GM18499 (cell line): ENCODE measurements at regions not wholly inside any gene's neighbourhood (a gene's known extent, or its start where the extent isn't known, plus 50 kb on each side); places are given as distances from the start of the nearest gene placed in this dataset.

Experiments used
- ATAC-seq: cut with Tn5 transposase; IDR thresholded peaks from one replicate; pipeline ENCODE4 v1.9.1; 2021; ENCODE audit warnings: moderate number of reproducible peaks; ENCODE audit not compliant: insufficient read depth, unreplicated experiment

DNA sequence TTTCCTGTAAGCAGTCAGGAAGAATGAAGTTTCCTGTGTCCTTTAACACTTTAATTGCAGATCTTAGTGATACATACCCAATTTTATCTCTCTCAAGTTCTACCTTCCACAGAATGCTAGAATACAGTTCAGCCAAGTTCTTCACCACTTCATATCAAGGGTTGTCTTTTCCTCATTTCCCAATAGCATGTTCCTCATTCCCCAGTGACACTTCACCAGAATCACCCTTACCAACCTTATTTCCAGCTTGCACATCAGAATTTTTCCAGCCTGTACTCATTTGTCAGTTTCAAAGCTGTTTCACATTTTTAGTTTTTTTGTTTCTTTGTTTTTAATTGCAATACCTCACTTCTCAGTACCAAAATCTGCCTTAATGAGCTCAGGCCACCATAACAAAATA lies 126.1 kb downstream of the ESM1 start:
- ATAC-seq = no peak

DNA sequence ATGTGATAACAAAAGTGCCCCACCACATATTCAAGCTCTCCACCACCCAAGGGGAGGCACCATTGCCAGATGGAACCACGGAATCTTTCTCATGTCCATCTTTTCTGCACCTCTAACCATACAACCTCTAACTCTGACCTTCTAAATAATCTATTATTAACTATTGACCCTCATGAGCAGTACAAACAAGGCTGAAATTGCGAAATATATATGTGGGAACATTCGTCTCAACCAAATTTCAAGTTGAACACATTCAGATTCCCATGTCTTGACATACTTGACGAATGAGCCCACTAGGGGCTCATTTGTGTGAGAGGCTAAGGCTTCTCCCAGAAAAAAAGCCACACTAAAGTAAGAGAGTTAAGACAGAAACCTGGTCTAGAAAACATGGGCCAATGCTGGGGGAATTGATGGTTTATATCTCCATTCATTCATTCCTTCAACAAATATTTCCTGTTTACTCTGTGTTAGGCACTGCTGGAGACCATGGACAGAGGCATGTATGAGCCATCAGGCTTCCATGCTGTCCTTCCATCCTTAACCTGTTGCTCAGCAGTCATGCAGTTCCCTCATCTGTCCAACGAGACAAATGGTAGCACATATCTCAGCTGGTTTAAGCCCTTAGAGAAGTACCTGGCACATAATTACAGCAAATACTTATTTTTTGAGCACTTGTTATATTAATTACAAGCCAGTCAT lies 130.4 kb downstream of the ESM1 start:
- no peak for ATAC-seq

GRCh38 chr5:54852007-54852406 lies 133.4 kb downstream of the ESM1 start:
- ATAC-seq = no peak

- ATAC-seq = no peak
Observed at GRCh38 chr5:54851449-54851848, 133.9 kb downstream of the ESM1 start.

GRCh38 chr5:54848581-54848980 lies 136.8 kb downstream of the ESM1 start:
- no peak for ATAC-seq

- no peak for ATAC-seq
Observed at GRCh38 chr5:54845567-54845941, 139.8 kb downstream of the ESM1 start.

GRCh38 chr5:54844905-54845566 lies 140.4 kb downstream of the ESM1 start:
- no peak for ATAC-seq

- ATAC-seq = no peak
Observed at GRCh38 chr5:54844266-54844665, 141.1 kb downstream of the ESM1 start.

DNA sequence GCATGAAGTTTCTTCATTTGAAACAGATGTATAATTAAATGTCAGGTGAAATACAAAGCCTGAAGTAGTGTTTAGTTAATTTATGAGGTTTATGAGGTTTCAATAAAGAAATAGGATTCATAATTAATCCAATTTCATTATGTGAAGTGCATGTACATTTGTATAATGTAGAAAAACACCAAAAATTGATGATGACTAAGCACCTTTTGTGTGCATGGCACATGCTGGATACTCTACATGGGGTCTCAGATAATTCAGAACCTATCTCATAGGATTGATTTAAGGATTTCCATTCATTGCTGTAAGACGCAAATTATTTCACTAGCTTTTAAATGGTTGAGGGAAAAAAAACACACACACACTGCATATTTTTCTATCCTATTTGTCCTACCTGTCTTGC lies 143.9 kb downstream of the ESM1 start:
- no peak for ATAC-seq

GRCh38 chr5:54838843-54839242 lies 146.6 kb downstream of the ESM1 start:
- no peak for ATAC-seq

- no peak for ATAC-seq
Observed at GRCh38 chr5:54837981-54838380, 147.4 kb downstream of the ESM1 start.

- ATAC-seq = no peak
Observed at GRCh38 chr5:54837093-54837492, 148.3 kb downstream of the ESM1 start.

DNA sequence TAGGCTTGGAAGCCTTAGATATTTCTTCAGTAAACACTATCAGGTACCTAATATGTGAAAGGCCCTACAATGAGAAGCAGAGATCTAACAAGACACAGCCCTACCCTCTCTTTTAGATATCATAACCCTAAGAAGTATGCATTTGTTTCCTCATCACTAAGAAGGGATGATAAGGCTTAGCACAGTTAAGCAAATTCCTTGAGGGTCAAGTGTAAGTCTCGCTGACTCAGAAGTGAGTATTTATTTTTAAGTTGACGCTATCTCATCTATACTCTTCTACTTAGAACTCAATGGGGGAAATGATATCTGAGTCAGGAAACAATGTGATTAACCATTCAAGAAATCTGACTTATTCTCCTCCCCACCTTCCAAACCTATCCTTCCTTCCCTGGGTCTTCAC lies 149.7 kb downstream of the ESM1 start:
- no peak for ATAC-seq

DNA sequence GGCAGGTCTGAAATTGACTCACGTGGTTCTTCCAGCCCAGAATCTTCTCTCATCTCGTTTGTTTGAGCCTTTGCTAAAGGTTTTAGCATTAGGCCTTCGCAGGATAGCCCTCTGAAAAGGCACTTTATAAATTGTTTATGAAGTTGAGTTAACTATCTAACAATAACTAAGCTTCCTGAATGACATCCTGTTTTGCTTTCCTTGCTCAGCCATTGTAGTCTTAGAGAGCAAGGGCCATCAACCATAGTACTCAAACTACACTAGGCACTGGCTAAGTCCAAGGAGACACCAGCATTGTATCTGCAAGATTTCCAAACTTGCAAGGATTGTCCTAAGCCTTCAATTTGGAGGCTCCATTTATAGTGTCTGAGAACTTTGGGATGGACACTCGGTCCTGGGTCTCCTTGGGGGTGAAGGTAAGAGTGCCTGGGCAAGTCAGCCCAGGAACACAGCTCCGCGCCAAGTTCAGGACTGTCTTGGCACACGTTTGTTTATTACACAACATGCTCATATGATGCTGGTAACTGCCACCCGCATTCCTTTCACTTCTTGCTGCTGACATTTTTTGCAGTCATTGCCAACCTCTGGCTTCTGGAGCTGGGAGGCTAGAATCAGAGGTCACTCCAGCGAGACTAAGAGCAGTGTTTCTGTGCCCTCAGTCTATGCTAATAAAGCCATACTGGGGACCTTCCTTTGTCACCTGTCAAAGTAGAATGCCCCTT lies 151.1 kb downstream of the ESM1 start:
- no peak for ATAC-seq

DNA sequence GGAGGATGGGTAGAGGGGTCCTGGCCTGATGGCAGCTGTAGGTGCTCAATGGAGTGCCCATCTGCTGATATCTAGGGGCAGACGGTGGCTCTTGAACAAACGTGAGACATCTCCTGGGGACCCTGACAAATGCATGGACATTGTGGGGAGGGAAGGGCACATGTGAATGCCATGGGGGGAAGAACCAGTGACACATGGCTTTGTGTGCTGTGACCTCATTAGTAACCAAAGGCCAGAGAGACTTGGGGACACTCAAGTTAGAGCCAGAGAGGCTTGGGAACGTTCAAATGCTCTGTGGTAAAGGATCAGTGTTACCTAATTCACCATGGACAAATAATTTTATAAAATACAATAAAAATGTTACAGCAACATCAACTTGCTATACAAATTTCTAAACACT lies 151.8 kb downstream of the ESM1 start:
- no peak for ATAC-seq

DNA sequence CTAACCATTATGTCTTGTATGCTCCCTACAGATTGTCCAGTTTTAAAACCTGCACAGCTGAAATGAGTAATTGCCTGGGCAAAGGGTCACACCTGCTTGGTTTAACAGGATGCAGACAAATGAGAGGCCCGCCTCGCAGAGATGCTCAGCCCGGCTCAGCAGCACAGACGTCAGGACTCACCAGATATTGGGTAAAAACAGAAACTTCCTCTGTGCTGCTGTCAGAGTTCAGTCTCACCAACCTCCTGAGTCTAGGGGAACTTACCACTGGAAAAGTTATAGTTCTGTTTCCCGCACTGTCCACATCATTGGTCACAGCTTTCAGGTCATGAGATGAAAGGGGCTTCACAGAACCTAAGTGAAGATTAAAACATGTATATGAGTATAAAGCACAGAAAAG lies 152.5 kb downstream of the ESM1 start:
- no peak for ATAC-seq

DNA sequence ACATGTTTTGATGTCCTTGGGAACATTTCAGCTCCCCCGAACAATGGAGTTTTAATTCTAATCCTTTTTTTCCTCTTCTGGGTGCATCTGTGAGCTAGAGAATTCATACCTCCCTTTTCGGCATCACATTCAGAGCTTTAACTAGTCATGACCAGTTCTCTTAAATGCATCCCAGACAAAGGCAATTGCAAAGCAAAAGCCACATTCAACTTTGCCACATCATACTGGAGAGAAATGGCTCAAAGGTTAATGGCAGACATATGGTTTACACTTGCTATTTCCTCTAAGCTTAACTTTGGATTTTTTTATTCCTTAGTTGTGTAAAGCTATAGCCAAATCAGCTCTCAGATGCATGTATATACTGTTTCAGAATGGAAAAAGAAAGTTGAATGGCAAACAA lies 153.3 kb downstream of the ESM1 start:
- ATAC-seq = no peak

DNA sequence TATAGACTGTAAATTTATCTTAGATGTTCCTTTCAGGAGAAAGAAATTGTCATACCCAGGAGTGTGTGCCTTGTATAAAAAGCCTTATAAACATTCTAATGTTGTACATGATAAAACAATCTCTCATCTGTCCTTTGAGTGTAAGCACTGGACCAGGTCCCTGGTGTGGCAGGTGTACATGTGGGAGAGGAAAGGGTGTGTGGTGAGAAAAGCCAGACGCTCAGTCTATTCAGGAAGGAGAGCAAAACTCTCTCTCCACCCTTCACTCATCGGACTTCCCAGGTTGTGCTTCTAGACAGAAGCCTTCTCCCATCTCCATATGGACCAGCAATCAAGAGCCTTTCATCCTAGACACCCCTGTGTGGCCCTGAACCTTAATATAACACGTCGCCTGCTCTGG lies 154.2 kb downstream of the ESM1 start:
- ATAC-seq = no peak

DNA sequence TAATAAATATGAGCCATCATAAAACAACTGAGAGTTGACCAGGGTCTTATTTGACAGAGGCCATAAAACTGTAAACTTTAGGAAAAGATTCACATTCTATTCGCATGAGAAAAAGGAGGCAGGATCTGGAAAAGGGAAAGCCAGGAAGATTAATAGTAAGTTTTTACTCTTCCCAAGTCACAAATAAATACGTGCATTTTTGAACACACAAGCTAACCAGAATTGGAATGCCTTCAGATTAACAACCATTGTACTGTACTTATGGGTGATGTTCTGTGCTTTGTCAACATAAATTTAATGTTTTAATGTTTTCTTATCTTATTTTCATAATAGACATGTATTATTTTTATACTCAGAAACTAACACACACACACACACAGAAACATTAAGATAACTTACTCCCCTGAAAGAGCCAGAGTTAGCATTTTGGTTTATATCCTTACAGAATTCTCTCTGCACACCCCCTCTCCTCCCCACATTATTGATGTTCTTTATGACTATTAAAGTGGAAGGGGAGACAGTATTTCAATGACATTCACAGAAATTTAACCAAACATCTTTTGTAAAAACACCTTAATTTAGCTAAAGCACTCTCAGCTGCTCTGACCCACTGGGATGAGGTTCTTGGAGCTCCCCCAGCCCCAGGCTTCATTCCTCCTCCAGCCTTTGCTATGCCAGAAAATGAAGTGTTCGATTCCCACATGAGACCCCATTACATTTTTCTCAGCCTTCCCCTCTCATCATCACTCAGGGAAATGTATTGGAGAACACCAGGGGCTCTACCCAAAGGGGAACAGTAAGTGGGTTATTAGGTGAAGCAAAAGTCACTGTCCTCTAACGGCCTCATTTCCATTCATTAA lies 155.5 kb downstream of the ESM1 start:
- ATAC-seq = no peak

- no peak for ATAC-seq
Observed at GRCh38 chr5:54829102-54829501, 156.3 kb downstream of the ESM1 start.

DNA sequence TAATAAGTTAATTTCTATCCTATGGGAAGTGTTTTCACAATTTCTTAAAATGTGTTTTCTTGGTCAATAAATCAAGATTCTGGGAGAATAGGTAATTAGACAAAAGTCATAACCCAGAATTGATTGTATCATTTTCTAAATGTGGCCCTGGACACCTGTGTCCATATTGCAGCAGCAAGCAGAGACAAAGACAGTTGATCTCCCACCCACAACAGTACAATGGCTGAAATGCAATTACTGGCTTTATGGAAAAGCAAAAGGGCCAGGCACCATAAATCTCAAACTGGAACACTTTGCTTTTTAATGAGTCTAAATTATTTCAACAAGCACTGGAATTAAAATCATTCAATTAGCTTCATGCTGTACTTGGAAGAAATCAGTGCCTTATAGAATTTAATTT lies 157.2 kb downstream of the ESM1 start:
- no peak for ATAC-seq
